ENCODE measurements at regions not wholly inside any gene's neighbourhood (a gene's known extent, or its start where the extent isn't known, plus 50 kb on each side); places are given as distances from the start of the nearest gene placed in this dataset.

DNA sequence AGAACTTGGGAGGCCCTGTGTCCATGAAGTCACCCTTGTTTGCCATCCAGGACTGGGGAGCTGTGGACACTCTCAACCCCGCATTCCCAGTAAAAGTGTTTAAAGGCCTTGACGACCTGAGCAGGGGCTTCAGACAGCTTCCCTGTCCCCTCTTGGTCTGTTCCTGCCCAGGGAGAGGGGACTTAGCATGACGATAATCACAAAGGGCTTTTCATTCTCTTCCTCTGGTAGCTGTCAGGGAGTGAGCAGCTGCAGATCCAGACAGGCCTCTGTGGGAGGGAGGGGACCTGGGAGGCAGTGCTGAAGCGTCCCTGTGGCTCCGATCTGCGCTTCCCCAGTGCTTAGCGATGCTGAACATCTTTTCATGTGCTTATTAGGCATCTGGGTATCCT is 77.8 kb upstream of the HS6ST1 start:
- ChIA-PET CTCF (no interaction called here), POLR2A (no interaction called here)
- peaks cover 0 to 4% of the 10 kb centered on the region in 2 experiments for H3K9me3 ChIP-seq (ENCODE audit: control insufficient read depth in 1 of 2, insufficient read depth in 1 of 2, low read length in 2 of 2)
- Mint-ChIP-seq H3K36me3 (ENCODE audit: low read depth) (no peaks in the 10 kb centered on the region), H3K27me3 (no peaks in the 10 kb centered on the region), H3K4me3 (no peak overlapping the region), H3K27ac (no peak overlapping the region), H3K4me1 (ENCODE audit: low read depth) (no peaks in the 10 kb centered on the region), H3K9me3 (no peaks in the 10 kb centered on the region)
- no peaks in the 10 kb centered on the region for H3K36me3 ChIP-seq (ENCODE audit: insufficient read depth, low read length)
- no peak overlapping the region for H3K27ac ChIP-seq (ENCODE audit: low read depth in 1 of 2, low read length in 2 of 2)
- H3K4me1 ChIP-seq (ENCODE audit: insufficient read depth, low read length), result no peaks in the 10 kb centered on the region
- TF ChIP-seq, protein P1, sequence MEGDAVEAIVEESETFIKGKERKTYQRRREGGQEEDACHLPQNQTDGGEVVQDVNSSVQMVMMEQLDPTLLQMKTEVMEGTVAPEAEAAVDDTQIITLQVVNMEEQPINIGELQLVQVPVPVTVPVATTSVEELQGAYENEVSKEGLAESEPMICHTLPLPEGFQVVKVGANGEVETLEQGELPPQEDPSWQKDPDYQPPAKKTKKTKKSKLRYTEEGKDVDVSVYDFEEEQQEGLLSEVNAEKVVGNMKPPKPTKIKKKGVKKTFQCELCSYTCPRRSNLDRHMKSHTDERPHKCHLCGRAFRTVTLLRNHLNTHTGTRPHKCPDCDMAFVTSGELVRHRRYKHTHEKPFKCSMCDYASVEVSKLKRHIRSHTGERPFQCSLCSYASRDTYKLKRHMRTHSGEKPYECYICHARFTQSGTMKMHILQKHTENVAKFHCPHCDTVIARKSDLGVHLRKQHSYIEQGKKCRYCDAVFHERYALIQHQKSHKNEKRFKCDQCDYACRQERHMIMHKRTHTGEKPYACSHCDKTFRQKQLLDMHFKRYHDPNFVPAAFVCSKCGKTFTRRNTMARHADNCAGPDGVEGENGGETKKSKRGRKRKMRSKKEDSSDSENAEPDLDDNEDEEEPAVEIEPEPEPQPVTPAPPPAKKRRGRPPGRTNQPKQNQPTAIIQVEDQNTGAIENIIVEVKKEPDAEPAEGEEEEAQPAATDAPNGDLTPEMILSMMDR (IDR thresholded peaks at IDR 0.05), result no peak
- no peak overlapping the region for H3K4me3 ChIP-seq (ENCODE audit: low read length)
- intact Hi-C loops (cut with DNase I, micrococcal nuclease), result no loop called here
- DNase-seq, result no peak
- ATAC-seq (ENCODE audit: poor library complexity), result no peak
- no peaks in the 10 kb centered on the region for H3K27me3 ChIP-seq (ENCODE audit: control insufficient read depth in 1 of 2, insufficient read depth in 2 of 2, low read length in 2 of 2)

DNA sequence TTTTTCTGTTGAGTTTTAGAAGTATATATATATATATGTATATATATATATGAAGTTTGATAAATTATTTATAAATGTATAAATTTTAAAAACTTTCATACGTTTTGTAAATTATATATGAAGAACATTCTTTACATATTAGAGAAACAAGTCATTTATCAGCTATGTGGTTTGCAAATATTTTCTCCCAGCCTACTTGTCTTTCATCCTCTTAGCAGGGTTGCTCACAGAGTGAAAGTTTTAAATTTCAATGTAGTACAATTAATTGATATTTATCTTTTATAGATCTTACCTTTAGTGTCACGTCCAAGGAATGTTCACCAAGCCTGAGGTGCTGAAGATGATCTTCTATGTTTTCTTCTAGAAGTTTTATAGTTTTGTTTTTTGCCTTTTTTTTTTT is 78.3 kb upstream of the HS6ST1 start:
- Mint-ChIP-seq H3K4me1 (ENCODE audit: low read depth) (no peaks in the 10 kb centered on the region), H3K36me3 (ENCODE audit: low read depth) (no peaks in the 10 kb centered on the region), H3K27me3 (no peaks in the 10 kb centered on the region), H3K9me3 (no peaks in the 10 kb centered on the region), H3K4me3 (no peak overlapping the region), H3K27ac (no peak overlapping the region)
- intact Hi-C loops (cut with DNase I, micrococcal nuclease), result no loop called here
- Histone ChIP-seq H3K4me1 (ENCODE audit: insufficient read depth, low read length) (no peaks in the 10 kb centered on the region), H3K9me3 (ENCODE audit: control insufficient read depth in 1 of 2, insufficient read depth in 1 of 2, low read length in 2 of 2) (peaks cover 0 to 4% of the 10 kb centered on the region in 2 experiments), H3K27me3 (ENCODE audit: control insufficient read depth in 1 of 2, insufficient read depth in 2 of 2, low read length in 2 of 2) (no peaks in the 10 kb centered on the region), H3K36me3 (ENCODE audit: insufficient read depth, low read length) (no peaks in the 10 kb centered on the region), H3K27ac (ENCODE audit: low read depth in 1 of 2, low read length in 2 of 2) (no peak overlapping the region), H3K4me3 (ENCODE audit: low read length) (no peak overlapping the region)
- ChIA-PET CTCF (no interaction called here), POLR2A (no interaction called here)
- DNase-seq (no peak), ATAC-seq (ENCODE audit: poor library complexity) (no peak)
- TF ChIP-seq, protein P1 (IDR thresholded peaks at IDR 0.05), result no peak

DNA sequence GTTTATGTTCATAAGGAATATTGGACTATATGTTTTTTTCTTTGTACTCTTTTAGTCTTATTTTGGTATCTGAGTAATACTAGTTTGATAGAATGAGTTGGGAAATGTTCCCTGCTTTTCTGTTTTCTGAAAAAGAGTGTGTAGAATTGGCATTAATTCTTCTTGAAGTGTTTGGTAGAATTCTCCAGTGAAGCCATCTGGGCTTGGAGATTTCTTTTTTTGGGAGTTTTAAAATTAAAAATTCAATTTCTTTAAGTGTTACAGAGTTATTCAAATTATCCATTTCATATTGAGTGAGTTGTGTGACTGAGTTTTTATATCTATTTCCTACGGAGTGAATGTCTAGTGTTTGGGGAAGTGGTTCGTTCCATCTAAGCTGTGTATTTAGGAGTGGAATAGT is 80.6 kb upstream of the HS6ST1 start:
- intact Hi-C loops (cut with DNase I, micrococcal nuclease), result no loop called here
- no peaks in the 10 kb centered on the region for H3K36me3 ChIP-seq (ENCODE audit: insufficient read depth, low read length)
- peaks cover 0 to 3% of the 10 kb centered on the region in 2 experiments for H3K9me3 ChIP-seq (ENCODE audit: control insufficient read depth in 1 of 2, insufficient read depth in 1 of 2, low read length in 2 of 2)
- Mint-ChIP-seq H3K4me1 (ENCODE audit: low read depth) (no peaks in the 10 kb centered on the region), H3K9me3 (no peaks in the 10 kb centered on the region), H3K36me3 (ENCODE audit: low read depth) (no peaks in the 10 kb centered on the region), H3K27me3 (no peaks in the 10 kb centered on the region), H3K27ac (no peak overlapping the region), H3K4me3 (no peak overlapping the region)
- H3K4me1 ChIP-seq (ENCODE audit: insufficient read depth, low read length), result no peaks in the 10 kb centered on the region
- no peak for DNase-seq
- no peak overlapping the region for H3K4me3 ChIP-seq (ENCODE audit: low read length)
- H3K27me3 ChIP-seq (ENCODE audit: control insufficient read depth in 1 of 2, insufficient read depth in 2 of 2, low read length in 2 of 2), result peaks cover 0 to 3% of the 10 kb centered on the region in 2 experiments
- H3K27ac ChIP-seq (ENCODE audit: low read depth in 1 of 2, low read length in 2 of 2), result no peak overlapping the region
- TF ChIP-seq, protein P1 (IDR thresholded peaks at IDR 0.05), result no peak
- ChIA-PET POLR2A (no interaction called here), CTCF (no interaction called here)
- no peak for ATAC-seq (ENCODE audit: poor library complexity)

Data from CD4-positive, alpha-beta T cell (primary cell).